HG03045 (cell line): ENCODE measurements at regions not wholly inside any gene's neighbourhood (a gene's known extent, or its start where the extent isn't known, plus 50 kb on each side); places are given as distances from the start of the nearest gene placed in this dataset.

Source experiments
- ATAC-seq: cut with Tn5 transposase; IDR thresholded peaks from one replicate; pipeline ENCODE4 v1.9.1; 2021; ENCODE audit warnings: mild to moderate bottlenecking, moderate library complexity; ENCODE audit not compliant: unreplicated experiment

- no peak for ATAC-seq
Observed at GRCh38 chr7:16065939-16066338, 355.4 kb downstream of the CRPPA start.

GRCh38 chr7:16063716-16064675 lies 357.3 kb downstream of the CRPPA start:
- no peak for ATAC-seq

GRCh38 chr7:16063221-16063620 lies 358.1 kb downstream of the CRPPA start:
- ATAC-seq: no peak

DNA sequence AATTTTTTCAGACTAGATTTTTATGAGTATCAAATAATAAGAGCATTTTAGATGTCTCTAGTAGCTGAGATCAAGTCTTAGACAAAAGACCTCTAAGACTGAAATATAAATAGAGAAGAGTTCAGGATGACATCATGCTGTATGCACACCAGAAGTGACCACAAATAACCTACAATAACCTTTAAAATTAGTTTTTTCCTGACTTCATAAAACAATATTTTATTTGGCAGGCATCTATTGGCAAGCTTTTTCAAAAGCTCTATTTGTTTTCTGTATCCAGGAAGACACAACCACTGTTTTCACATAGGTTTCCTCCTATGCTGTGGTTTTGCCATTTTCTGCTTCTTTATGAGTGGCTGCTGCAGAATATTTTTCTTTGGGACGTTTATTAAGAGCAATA lies 359.1 kb downstream of the CRPPA start:
- ATAC-seq: no peak

DNA sequence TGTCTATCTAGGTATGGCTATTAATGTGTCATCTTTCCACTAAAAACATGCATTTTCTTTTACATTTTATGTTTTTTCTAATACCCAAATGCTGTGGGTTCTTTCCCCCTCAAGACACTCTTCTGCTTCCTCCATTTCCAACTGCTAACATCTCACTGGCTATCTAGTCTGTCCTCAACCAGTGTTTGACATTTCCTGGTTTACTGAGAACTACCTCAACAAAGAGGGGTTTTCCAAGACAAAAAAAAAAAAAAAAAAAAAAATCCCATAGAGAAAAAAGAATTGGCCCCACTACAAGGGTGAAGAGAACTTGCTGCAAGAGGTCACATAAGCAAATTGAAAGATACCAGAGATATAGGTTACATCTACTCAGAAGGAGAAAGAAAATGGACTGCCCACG lies 359.7 kb downstream of the CRPPA start:
- no peak for ATAC-seq

DNA sequence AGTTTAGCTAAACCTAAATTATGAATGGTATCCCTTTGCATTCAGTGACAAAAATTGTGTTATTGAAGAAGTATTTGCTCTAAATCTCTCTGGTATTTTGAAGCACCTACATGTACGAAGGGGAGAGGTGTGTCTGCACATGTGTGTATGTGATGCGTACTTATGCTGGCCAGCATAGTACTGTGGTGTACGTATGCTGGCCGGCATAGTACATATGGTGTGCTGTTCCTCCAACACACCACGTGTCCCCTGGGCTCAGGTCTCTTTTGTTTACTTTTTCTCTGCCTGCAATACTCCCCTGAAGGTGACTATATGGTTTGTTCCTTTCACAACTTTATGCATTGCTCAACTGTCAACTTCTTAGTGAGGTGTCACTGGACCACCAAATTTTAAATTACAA lies 360.3 kb downstream of the CRPPA start:
- no peak for ATAC-seq

GRCh38 chr7:16060502-16060901 lies 360.8 kb downstream of the CRPPA start:
- ATAC-seq: no peak

GRCh38 chr7:16055263-16055976 lies 365.9 kb downstream of the CRPPA start:
- no peak for ATAC-seq

DNA sequence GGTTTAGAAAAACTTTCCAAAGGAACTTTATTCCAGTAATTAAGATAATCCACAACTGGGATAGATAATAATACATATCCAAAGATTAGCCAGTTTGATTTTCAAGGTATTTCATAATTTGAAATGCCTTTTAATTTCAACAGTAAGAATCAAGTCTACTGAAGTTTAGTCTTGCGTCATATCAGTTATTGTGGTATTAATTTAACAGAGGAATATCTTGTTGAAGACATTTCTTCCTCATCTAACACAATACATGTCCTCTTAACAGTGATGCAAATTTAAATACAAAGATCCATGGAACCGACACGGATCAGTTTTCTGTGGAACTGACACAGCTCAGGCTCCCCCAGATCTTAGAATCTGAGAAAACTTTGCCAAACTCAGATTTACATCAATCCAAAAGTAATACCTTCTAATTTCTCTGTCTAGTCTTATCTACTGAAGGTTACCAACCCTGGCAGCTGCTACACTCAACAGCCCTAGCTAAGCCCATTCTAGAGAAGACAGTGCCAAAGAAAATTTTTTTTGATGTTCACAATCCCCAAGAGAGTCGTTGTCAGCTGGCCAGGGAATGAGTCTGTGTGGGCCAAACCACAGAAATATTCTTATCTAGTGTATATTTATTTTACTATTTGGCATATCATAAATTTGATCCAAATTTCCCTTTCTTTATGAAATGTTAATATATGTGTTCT lies 365.2 kb upstream of the MEOX2 start:
- no peak for ATAC-seq

- no peak for ATAC-seq
Observed at GRCh38 chr7:16046041-16046440, 359.6 kb upstream of the MEOX2 start.

GRCh38 chr7:16045296-16045695 lies 358.8 kb upstream of the MEOX2 start:
- ATAC-seq: no peak

DNA sequence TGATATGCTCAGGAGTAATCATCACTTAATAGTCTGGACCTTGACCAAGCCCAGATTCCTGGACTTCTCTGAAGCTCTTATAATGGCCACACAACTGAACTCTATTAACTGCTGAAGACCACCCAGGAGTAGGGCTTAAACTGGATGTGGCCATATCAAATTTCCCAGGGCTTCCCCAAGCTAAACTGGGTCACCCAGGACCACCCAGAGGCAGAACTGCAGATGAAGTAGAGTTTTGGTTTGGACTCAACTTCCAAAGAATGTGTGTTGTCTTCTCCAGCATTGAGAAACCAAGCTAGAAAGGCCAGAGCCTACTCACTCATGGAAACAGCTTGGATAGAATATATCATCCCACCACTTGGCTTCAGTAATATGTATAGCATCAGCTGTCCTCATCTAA lies 358.2 kb upstream of the MEOX2 start:
- ATAC-seq: no peak

GRCh38 chr7:16040346-16040745 lies 353.9 kb upstream of the MEOX2 start:
- no peak for ATAC-seq

- no peak for ATAC-seq
Observed at GRCh38 chr7:16038906-16039305, 352.4 kb upstream of the MEOX2 start.

DNA sequence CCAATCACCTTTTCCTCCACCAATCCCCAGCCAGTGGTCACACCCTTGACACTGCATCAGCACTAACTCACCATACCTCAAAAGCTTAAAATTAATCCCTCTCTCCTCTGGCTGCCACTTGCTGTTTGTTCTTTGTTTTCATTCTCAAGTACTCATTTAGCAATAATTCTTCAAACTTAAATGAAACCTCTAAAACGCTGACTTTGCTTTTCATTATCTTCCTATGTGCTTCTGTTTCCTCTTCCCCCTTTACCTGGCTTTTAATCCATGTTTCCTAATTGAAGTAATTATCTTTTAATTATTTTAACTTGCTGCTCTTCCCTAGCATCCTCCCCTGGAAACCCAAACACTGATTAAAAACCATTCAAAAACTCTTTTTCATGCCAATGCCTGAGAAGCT lies 348.9 kb upstream of the MEOX2 start:
- ATAC-seq: no peak

DNA sequence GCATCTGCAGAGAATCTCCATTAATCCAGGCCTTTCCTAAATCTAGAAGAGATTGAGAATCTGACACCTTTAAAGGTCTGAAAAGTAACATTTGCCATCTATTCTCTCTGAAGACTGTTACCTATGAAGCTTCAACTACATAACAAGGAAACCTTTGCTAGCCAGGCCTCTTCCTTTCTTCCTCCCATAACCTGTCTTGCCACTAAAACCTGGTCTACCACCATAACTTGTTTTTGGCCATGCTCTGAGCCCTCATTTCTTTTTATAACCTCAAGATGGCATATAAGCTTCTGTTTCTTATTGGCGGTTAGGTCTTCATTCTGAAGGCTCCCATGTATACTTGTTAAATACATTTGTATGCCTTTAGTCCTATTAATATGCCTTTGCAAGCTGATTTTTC lies 348.4 kb upstream of the MEOX2 start:
- no peak for ATAC-seq

GRCh38 chr7:16034353-16034752 lies 347.9 kb upstream of the MEOX2 start:
- ATAC-seq: no peak

DNA sequence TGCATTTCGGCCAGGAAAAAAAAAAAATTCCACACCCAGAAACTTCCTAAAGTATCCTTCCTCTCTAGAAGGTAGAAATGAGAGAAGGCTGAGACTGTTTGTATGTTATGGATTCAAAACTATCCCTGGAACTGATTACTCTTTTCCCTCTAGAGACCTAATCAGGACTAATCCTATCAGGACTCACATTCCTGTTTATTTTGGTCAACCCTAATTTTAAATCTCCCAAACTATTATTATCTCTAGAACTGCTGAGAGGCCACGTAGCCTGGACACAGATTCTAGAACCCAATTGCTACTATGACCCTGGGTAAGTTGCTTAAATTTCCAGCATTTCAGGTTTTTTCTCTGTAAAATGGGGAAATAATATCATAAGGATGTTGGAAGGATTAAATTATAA lies 346.8 kb upstream of the MEOX2 start:
- ATAC-seq: no peak

GRCh38 chr7:16028636-16029035 lies 342.2 kb upstream of the MEOX2 start:
- no peak for ATAC-seq

DNA sequence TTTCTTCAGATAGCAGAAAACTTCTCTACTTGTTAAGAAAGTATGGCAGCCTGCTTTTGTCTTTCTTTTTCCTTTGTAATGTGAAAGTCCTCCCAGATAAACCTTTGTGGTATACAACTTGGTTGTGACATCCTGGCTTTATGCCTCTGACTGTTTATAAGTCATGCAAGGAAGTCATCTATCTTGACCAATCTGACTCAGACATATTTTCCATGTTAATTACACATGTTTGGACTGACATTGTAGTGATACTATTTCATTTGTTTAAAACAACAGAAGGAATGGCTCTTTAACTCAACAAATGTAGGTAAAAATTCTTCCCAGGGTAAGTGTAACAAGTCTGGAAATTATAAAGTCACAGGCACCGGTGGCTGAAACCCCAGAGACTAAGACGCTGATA lies 341.6 kb upstream of the MEOX2 start:
- no peak for ATAC-seq

DNA sequence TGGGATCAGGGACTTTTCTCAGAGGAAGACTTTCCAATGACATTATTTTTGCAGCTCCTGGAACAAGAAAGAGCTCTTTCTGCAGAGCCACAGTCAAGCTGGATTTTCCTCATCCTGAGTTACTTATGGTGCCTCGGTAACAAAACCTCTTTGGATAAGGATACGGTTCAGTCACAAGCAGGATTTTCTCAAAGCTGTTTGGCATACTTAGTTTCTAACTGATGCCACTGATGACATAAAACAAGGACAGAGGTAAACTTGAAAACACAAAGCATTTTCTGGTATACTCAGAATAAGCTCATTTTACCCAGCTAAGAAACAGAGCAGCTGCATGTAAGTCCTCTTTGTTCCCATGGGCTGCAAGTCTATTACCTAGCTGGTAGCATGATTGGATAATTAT lies 340.9 kb upstream of the MEOX2 start:
- no peak for ATAC-seq
